Fibroblast of lung (primary cell): ENCODE measurements at regions not wholly inside any gene's neighbourhood (a gene's known extent, or its start where the extent isn't known, plus 50 kb on each side); places are given as distances from the start of the nearest gene placed in this dataset.

Experiments used
- DNase-seq, 2 donors: peaks; one replicate each; pipeline versions ENCODE4 v3.0.0 to v3.0.0-alpha.2; 2010; ENCODE audit warnings: low read depth in 2 of 2
- H2AFZ ChIP-seq: 2 replicates; pipeline ENCODE4 v1.5.1; 2012; ENCODE audit warnings: low read length, control low read depth, inconsistent platforms
- H3K27ac ChIP-seq: 2 replicates; pipeline ENCODE4 v1.5.1; 2011; ENCODE audit warnings: low read length, control low read depth; ENCODE audit not compliant: insufficient read depth
- H3K27me3 ChIP-seq: 2 replicates; pipeline ENCODE4 v1.5.1; 2011; ENCODE audit warnings: mild to moderate bottlenecking, low read length; ENCODE audit not compliant: control insufficient read depth, insufficient read depth
- H3K36me3 ChIP-seq: 2 replicates; pipeline ENCODE4 v1.5.1; 2011; ENCODE audit warnings: low read length; ENCODE audit not compliant: control insufficient read depth, insufficient read depth
- H3K4me1 ChIP-seq: 2 replicates; pipeline ENCODE4 v1.5.1; 2011; ENCODE audit warnings: low read length; ENCODE audit not compliant: control insufficient read depth, insufficient read depth; ENCODE audit errors: extremely low read depth
- H3K4me2 ChIP-seq: 2 replicates; pipeline ENCODE4 v1.5.1; 2011; ENCODE audit warnings: low read length, control low read depth; ENCODE audit not compliant: insufficient read depth; ENCODE audit errors: extremely low read depth
- H3K4me3 ChIP-seq, 4 experiments: fragments of 200-600 bp in 1 of 4; sonication (generic) in 1 of 4; replicated peaks in 1 of 4; 2 replicates each; pipeline ENCODE4 v1.5.1; 2011 to 2016; ENCODE audit warnings: low read length in 4 of 4, low read depth in 3 of 4, mild to moderate bottlenecking in 3 of 4, control low read depth in 2 of 4, inconsistent platforms in 1 of 4, mixed read lengths in 1 of 4; ENCODE audit not compliant: insufficient read depth in 1 of 4; ENCODE audit errors: control extremely low read depth in 1 of 4
- H3K79me2 ChIP-seq: 2 replicates; pipeline ENCODE4 v1.5.1; 2012; ENCODE audit warnings: mild to moderate bottlenecking, low read length, inconsistent platforms; ENCODE audit not compliant: control insufficient read depth, insufficient read depth
- H3K9ac ChIP-seq: 2 replicates; pipeline ENCODE4 v1.5.1; 2011; ENCODE audit warnings: mild to moderate bottlenecking, low read length, control low read depth; ENCODE audit not compliant: insufficient read depth
- H3K9me3 ChIP-seq: 2 replicates; pipeline ENCODE4 v1.5.1; 2012; ENCODE audit warnings: low read depth, low read length; ENCODE audit not compliant: control insufficient read depth, insufficient read depth
- H4K20me1 ChIP-seq: 2 replicates; pipeline ENCODE4 v1.5.1; 2011; ENCODE audit warnings: low read length; ENCODE audit not compliant: control insufficient read depth, insufficient read depth; ENCODE audit errors: extremely low read depth
- EZH2 ChIP-seq: IDR thresholded peaks from 2 replicates; pipeline ENCODE4 v1.5.1; 2012; ENCODE audit warnings: low read length, control low read depth, mild to moderate bottlenecking; ENCODE audit errors: missing control alignments
- TF ChIP-seq, protein P1 (sequence below), 2 donors: IDR thresholded peaks in 1 of 2; conservative IDR thresholded peaks in 1 of 2; 1 replicate in 1 of 2; 2 replicates in 1 of 2; pipeline ENCODE4 v1.5.1; 2011 to 2012; ENCODE audit warnings: low read length in 2 of 2, control low read depth in 1 of 2, inconsistent platforms in 1 of 2, low read depth in 1 of 2, mild to moderate bottlenecking in 1 of 2

DNA sequence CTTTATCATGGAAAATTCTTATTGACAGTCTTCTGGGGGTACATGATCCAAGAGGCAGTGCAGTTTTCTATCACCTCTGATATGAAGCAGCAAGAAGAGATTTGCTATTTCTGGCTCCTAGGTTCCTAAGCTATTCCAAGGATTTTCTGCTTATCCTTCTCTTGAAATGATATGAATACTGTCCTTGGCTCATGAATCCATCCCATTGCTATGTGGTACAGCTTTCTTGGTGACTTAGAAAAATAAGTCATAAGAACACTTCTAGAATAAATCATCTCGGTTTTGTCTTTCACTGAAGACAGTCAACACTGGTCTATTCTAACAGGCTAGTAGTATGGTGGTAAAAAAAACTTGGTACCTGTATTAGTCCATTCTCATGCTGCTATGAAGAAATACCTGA lies 333.6 kb upstream of the RASGRP1 start:
- no peak for TF ChIP-seq EZH2
- TF ChIP-seq, protein P1, sequence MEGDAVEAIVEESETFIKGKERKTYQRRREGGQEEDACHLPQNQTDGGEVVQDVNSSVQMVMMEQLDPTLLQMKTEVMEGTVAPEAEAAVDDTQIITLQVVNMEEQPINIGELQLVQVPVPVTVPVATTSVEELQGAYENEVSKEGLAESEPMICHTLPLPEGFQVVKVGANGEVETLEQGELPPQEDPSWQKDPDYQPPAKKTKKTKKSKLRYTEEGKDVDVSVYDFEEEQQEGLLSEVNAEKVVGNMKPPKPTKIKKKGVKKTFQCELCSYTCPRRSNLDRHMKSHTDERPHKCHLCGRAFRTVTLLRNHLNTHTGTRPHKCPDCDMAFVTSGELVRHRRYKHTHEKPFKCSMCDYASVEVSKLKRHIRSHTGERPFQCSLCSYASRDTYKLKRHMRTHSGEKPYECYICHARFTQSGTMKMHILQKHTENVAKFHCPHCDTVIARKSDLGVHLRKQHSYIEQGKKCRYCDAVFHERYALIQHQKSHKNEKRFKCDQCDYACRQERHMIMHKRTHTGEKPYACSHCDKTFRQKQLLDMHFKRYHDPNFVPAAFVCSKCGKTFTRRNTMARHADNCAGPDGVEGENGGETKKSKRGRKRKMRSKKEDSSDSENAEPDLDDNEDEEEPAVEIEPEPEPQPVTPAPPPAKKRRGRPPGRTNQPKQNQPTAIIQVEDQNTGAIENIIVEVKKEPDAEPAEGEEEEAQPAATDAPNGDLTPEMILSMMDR (conservative IDR thresholded peaks at IDR 0.05 in 1 of 2, IDR thresholded peaks at IDR 0.05 in 1 of 2; ENCODE audit: low read depth in 1 of 2, low read length in 2 of 2): no peak
- DNase-seq: no peak
- no peak overlapping the region for H3K4me2 ChIP-seq
- no peaks in the 10 kb centered on the region for H3K36me3 ChIP-seq
- no peak overlapping the region for H3K9ac ChIP-seq
- no peak overlapping the region for H3K27ac ChIP-seq
- no peaks in the 10 kb centered on the region for H4K20me1 ChIP-seq
- H3K4me3 ChIP-seq: no peak overlapping the region
- H2AFZ ChIP-seq: no peak overlapping the region
- H3K9me3 ChIP-seq: no peaks in the 10 kb centered on the region
- no peaks in the 10 kb centered on the region for H3K27me3 ChIP-seq
- H3K4me1 ChIP-seq: peaks cover 13% of the 10 kb centered on the region
- H3K79me2 ChIP-seq: no peaks in the 10 kb centered on the region

DNA sequence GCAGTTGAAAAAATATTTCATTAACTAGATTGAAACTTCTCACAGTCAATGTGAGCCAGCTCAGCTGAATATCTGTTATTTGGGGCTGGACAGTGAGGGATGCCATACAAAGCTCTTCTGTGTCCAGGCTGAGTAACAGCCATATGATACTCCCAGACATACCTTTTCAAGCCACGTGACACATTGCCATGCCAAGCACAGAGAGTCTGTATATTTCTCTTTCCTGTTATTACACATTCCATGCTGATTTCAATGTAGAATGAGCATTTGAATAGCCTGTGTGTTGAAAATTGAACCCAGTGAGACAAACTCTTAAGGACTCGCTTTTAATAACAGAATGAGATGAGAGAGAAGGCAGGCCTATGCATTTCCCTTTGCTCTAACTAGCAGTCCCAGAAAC lies 334.7 kb upstream of the RASGRP1 start:
- Histone ChIP-seq H3K4me2 (no peak overlapping the region), H3K4me3 (no peak overlapping the region), H4K20me1 (no peaks in the 10 kb centered on the region), H3K36me3 (no peaks in the 10 kb centered on the region), H3K27ac (no peak overlapping the region), H3K9me3 (no peaks in the 10 kb centered on the region), H2AFZ (no peak overlapping the region), H3K27me3 (no peaks in the 10 kb centered on the region), H3K79me2 (no peaks in the 10 kb centered on the region), H3K9ac (no peak overlapping the region), H3K4me1 (peaks cover 10% of the 10 kb centered on the region)
- TF ChIP-seq, protein P1 (conservative IDR thresholded peaks at IDR 0.05 in 1 of 2, IDR thresholded peaks at IDR 0.05 in 1 of 2; ENCODE audit: low read depth in 1 of 2, low read length in 2 of 2): no peak
- TF ChIP-seq EZH2: no peak
- DNase-seq: peak in 1 of 2 donors; percentile 64

DNA sequence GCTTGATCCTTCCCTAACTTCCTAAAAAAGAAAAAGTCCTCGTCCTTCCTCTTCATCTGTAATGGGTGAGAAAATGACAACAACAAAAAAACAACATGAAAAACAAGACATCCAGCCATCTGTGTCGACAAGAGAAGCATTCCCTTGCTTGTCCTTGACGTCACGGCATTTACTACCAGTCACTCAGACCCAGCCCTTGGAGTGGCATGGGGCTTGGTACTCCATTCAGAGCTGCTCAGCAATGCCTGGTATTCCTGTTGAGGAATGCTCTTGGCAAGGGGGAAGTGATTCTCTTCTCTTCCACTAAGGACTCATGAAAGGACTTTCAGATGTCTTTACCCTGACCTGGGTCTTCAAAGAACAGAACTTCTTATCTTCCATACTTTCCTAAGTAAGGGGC lies 339.7 kb upstream of the RASGRP1 start:
- H3K9ac ChIP-seq: no peak overlapping the region
- H3K9me3 ChIP-seq: no peaks in the 10 kb centered on the region
- no peaks in the 10 kb centered on the region for H4K20me1 ChIP-seq
- no peaks in the 10 kb centered on the region for H3K36me3 ChIP-seq
- DNase-seq: no peak
- no peak overlapping the region for H3K27ac ChIP-seq
- no peak overlapping the region for H2AFZ ChIP-seq
- H3K27me3 ChIP-seq: no peaks in the 10 kb centered on the region
- H3K4me1 ChIP-seq: no peaks in the 10 kb centered on the region
- H3K4me3 ChIP-seq: no peak overlapping the region
- no peak overlapping the region for H3K4me2 ChIP-seq
- no peaks in the 10 kb centered on the region for H3K79me2 ChIP-seq
- TF ChIP-seq, protein P1 (conservative IDR thresholded peaks at IDR 0.05 in 1 of 2, IDR thresholded peaks at IDR 0.05 in 1 of 2; ENCODE audit: low read depth in 1 of 2, low read length in 2 of 2): no peak
- TF ChIP-seq EZH2: no peak
